B cell (primary cell): ENCODE measurements at regions not wholly inside any gene's neighbourhood (a gene's known extent, or its start where the extent isn't known, plus 50 kb on each side); places are given as distances from the start of the nearest gene placed in this dataset.

Source experiments
- ATAC-seq: fragments of 200-7000 bp; cut with Tn5 transposase; one replicate; pipeline ENCODE4 v1.10.0; 2021; ENCODE audit warnings: low read depth, mild to moderate bottlenecking, moderate number of reproducible peaks, moderate library complexity
- CTCF ChIA-PET: fragments of 350-600 bp; sonication (Branson Sonifier 250); formaldehyde crosslinking; loops from one replicate; lab custom pipeline; 2021; ENCODE audit warnings: antibody characterized with exemption, inconsistent platforms; lab: Charles Lee
- POLR2A ChIA-PET: fragments of 350-600 bp; sonication (Branson Sonifier 250); formaldehyde crosslinking; loops from one replicate; lab custom pipeline; 2021; ENCODE audit warnings: antibody characterized with exemption; lab: Charles Lee
- DNase-seq: peaks from one replicate; pipeline ENCODE4 v3.0.0; 2013
- H2AFZ ChIP-seq: 2 replicates; pipeline ENCODE4 v1.6.1; 2012; ENCODE audit warnings: mild to moderate bottlenecking, low read depth, low read length; ENCODE audit not compliant: insufficient read depth, poor library complexity, severe bottlenecking
- H3K27ac ChIP-seq, 2 donors: 1 replicate in 1 of 2; 2 replicates in 1 of 2; pipeline ENCODE4 v1.5.1; 2012 to 2013; ENCODE audit warnings: low read length in 2 of 2, mild to moderate bottlenecking in 2 of 2, moderate library complexity in 1 of 2
- H3K27me3 ChIP-seq, 4 experiments: fragments of 200-600 bp in 1 of 4; sonication (generic) in 1 of 4; replicated peaks in 1 of 4; 1 replicate in 2 of 4; 2 replicates in 2 of 4; pipeline versions ENCODE4 v1.6.1 to v1.7.0; 2013 to 2016; ENCODE audit warnings: low read length in 3 of 4, mild to moderate bottlenecking in 2 of 4, mixed read lengths in 1 of 4, moderate library complexity in 1 of 4; ENCODE audit not compliant: insufficient read depth in 4 of 4, control insufficient read depth in 3 of 4; ENCODE audit errors: control extremely low read depth in 1 of 4
- H3K36me3 ChIP-seq, 2 experiments: replicated peaks in 1 of 2; 1 replicate in 1 of 2; 2 replicates in 1 of 2; pipeline versions ENCODE4 v1.6.1 to v1.7.1; 2013; ENCODE audit warnings: low read length in 1 of 2; ENCODE audit not compliant: insufficient read depth in 2 of 2, control insufficient read depth in 1 of 2; ENCODE audit errors: control extremely low read depth in 1 of 2, extremely low read depth in 1 of 2
- H3K4me1 ChIP-seq, 2 donors: fragments of 200-600 bp in 1 of 2; sonication (generic) in 1 of 2; 1 replicate in 1 of 2; 2 replicates in 1 of 2; pipeline versions ENCODE4 v1.5.1 to v1.6.1; 2013 to 2017; ENCODE audit warnings: low read length in 2 of 2; ENCODE audit not compliant: control insufficient read depth in 2 of 2, insufficient read depth in 2 of 2
- H3K4me2 ChIP-seq: replicated peaks from 2 replicates; pipeline ENCODE3; 2012; ENCODE audit warnings: mild to moderate bottlenecking, low read depth, low read length; ENCODE audit not compliant: poor library complexity, severe bottlenecking
- H3K4me3 ChIP-seq, 5 experiments: fragments of 200-600 bp in 1 of 5; sonication (generic) in 1 of 5; 1 replicate in 3 of 5; 2 replicates in 2 of 5; pipeline versions ENCODE4 v1.5.1 to v1.7.0; 2011 to 2016; ENCODE audit warnings: low read length in 4 of 5, mild to moderate bottlenecking in 4 of 5, low read depth in 2 of 5, control low read depth in 1 of 5, moderate library complexity in 1 of 5; ENCODE audit not compliant: insufficient read depth in 1 of 5; ENCODE audit errors: control extremely low read depth in 1 of 5, extremely low read depth in 1 of 5
- H3K79me2 ChIP-seq: fragments of 200-600 bp; sonication (generic); one replicate; pipeline ENCODE4 v1.6.0; 2016; ENCODE audit warnings: low read length; ENCODE audit not compliant: control insufficient read depth, insufficient read depth
- H3K9ac ChIP-seq: fragments of 200-600 bp; sonication (generic); 2 replicates; pipeline ENCODE4 v1.6.1; 2017; ENCODE audit warnings: mild to moderate bottlenecking, low read length, moderate library complexity
- H3K9me3 ChIP-seq, 3 donors: one replicate each; pipeline versions ENCODE4 v1.6.1 to v1.7.1; 2013; ENCODE audit warnings: low read length in 2 of 3; ENCODE audit not compliant: control insufficient read depth in 2 of 3, insufficient read depth in 1 of 3; ENCODE audit errors: control extremely low read depth in 1 of 3
- H4K20me1 ChIP-seq: 2 replicates; pipeline ENCODE4 v1.6.0; 2012; ENCODE audit warnings: mild to moderate bottlenecking, low read length; ENCODE audit not compliant: insufficient read depth, control insufficient read depth, poor library complexity, severe bottlenecking
- H3K27ac Mint-ChIP-seq: one replicate; pipeline ENCODE4 v1.8.0; 2021; ENCODE audit warnings: mixed read lengths
- H3K27me3 Mint-ChIP-seq: one replicate; pipeline ENCODE4 v1.8.0; 2021; ENCODE audit warnings: mixed read lengths
- H3K4me1 Mint-ChIP-seq: one replicate; pipeline ENCODE4 v1.8.0; 2021; ENCODE audit warnings: mixed read lengths
- H3K4me3 Mint-ChIP-seq: one replicate; pipeline ENCODE4 v1.8.0; 2021; ENCODE audit warnings: mixed read lengths
- H3K9me3 Mint-ChIP-seq: one replicate; pipeline ENCODE4 v1.8.0; 2022; ENCODE audit warnings: mixed read lengths; ENCODE audit not compliant: insufficient read depth
- CTCF ChIP-seq: fragments of 200-600 bp; IDR thresholded peaks from one replicate; pipeline ENCODE4 v1.8.0; 2022; ENCODE audit warnings: antibody characterized with exemption, mild to moderate bottlenecking
- EZH2 ChIP-seq: IDR thresholded peaks from 2 replicates; pipeline ENCODE4 v1.6.1; 2012; ENCODE audit warnings: borderline replicate concordance, low read depth, mild to moderate bottlenecking, moderate library complexity, low read length; ENCODE audit not compliant: insufficient read depth, poor library complexity, severe bottlenecking
- WGBS: methylation state at CpG from one replicate; pipeline ENCODE4 v1.1.5; 2013; ENCODE audit warnings: missing lambda C conversion rate; ENCODE audit not compliant: insufficient coverage; 5-methylcytosine and 5-hydroxymethylcytosine counted together
- intact Hi-C: fragments of 100-400 bp; cut with micrococcal nuclease; formaldehyde crosslinking; loops from one replicate; pipeline ENCODE4 v1.10.0; 2022

GRCh38 chr14:85382341-85382740 is 147.6 kb upstream of the FLRT2 start:
- ATAC-seq = no peak
- H3K4me1 ChIP-seq = no peaks in the 10 kb centered on the region
- H3K27me3 ChIP-seq = no peaks in the 10 kb centered on the region
- peaks cover 0 to 3% (median 0%) of the 10 kb centered on the region in 3 donors for H3K9me3 ChIP-seq
- H3K27ac Mint-ChIP-seq = no peak overlapping the region
- H3K4me3 Mint-ChIP-seq = no peak overlapping the region
- H2AFZ ChIP-seq = no peak overlapping the region
- no peaks in the 10 kb centered on the region for H3K9me3 Mint-ChIP-seq
- no peak for DNase-seq
- CTCF ChIA-PET = no interaction called here
- no peak overlapping the region for H3K27ac ChIP-seq
- intact Hi-C loops = no loop called here
- no peak overlapping the region for H3K9ac ChIP-seq
- no peaks in the 10 kb centered on the region for H3K36me3 ChIP-seq
- no peaks in the 10 kb centered on the region for H4K20me1 ChIP-seq
- H3K4me3 ChIP-seq = no peak overlapping the region
- POLR2A ChIA-PET = no interaction called here
- no peaks in the 10 kb centered on the region for H3K27me3 Mint-ChIP-seq
- no peaks in the 10 kb centered on the region for H3K4me1 Mint-ChIP-seq
- TF ChIP-seq CTCF (no peak), EZH2 (no peak)
- WGBS = no CpG with 5 or more reads among the region's 1 CpG
- no peaks in the 10 kb centered on the region for H3K79me2 ChIP-seq
- no peak overlapping the region for H3K4me2 ChIP-seq

GRCh38 chr14:85387181-85387580 is 142.8 kb upstream of the FLRT2 start:
- no peaks in the 10 kb centered on the region for H3K9me3 Mint-ChIP-seq
- WGBS = 83% methylated on average over 2 of the region's 3 CpGs
- no peak overlapping the region for H2AFZ ChIP-seq
- no peaks in the 10 kb centered on the region for H3K36me3 ChIP-seq
- H3K4me3 Mint-ChIP-seq = no peak overlapping the region
- no peaks in the 10 kb centered on the region for H3K79me2 ChIP-seq
- no peak for DNase-seq
- no peak for ATAC-seq
- no peaks in the 10 kb centered on the region for H3K9me3 ChIP-seq
- POLR2A ChIA-PET = no interaction called here
- H3K27me3 Mint-ChIP-seq = no peaks in the 10 kb centered on the region
- H3K27ac Mint-ChIP-seq = no peak overlapping the region
- H3K27ac ChIP-seq = no peak overlapping the region
- intact Hi-C loops = no loop called here
- no peaks in the 10 kb centered on the region for H3K27me3 ChIP-seq
- H3K4me2 ChIP-seq = no peak overlapping the region
- H3K4me1 Mint-ChIP-seq = no peaks in the 10 kb centered on the region
- H3K9ac ChIP-seq = no peak overlapping the region
- TF ChIP-seq CTCF = no peak
- no peak for TF ChIP-seq EZH2
- CTCF ChIA-PET = no interaction called here
- no peaks in the 10 kb centered on the region for H4K20me1 ChIP-seq
- H3K4me3 ChIP-seq = no peak overlapping the region
- no peaks in the 10 kb centered on the region for H3K4me1 ChIP-seq
